ENCODE measurements at regions not wholly inside any gene's neighbourhood (a gene's known extent, or its start where the extent isn't known, plus 50 kb on each side); places are given as distances from the start of the nearest gene placed in this dataset.
A peak's percentile ranks its signal among the peaks of the same experiment; 100 is the strongest.

DNA sequence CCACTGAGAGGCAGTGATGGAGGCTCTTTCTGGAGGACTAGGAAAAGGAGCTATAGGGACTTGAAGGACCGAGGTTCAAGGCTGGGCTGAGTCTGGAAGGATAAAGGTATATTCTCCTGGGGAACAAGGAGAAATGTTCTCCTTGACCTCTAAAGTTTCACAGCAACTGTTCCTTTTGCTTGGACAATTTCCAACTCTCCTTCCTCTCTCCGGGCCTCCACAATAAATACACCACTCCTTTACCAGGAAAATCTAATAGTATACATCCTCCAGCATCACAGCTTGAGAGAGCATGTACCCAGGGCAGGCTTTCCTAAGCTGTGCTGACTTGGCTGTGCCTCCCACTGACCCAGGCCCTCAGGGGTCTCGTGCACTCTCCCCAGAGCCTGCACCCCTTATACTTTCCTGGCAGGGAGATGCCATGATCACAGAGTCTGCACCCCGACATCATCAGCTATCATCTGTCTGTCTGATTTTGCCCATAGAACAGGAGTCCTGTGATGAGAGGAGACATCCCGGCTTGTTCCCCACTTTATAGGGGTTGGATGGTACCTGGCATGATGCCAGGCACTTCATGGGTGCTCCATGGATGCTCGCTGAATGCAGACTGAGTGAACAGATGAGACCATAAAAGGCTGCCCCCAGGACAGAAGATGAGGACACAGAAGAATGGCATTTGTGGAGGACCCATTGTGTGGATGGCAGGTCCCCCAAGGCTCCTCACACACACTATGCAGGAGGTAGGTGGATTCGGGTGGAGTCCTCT, 582.6 kb upstream of the CDH5 start:
- no peaks in the 10 kb centered on the region for H3K9me3 ChIP-seq (ENCODE audit: control insufficient read depth, insufficient read depth, low read length)
- 58% methylated on average over 4 of the region's 7 CpGs for WGBS (ENCODE audit: insufficient coverage)
- DNase-seq (ENCODE audit: low read depth in 4 of 6, low spot score in 6 of 6), result no peak
- no peaks in the 10 kb centered on the region for H3K27me3 ChIP-seq (ENCODE audit: control insufficient read depth, insufficient read depth, low read length)
- no peak overlapping the region for H3K27ac ChIP-seq (ENCODE audit: low read depth, low read length)
- H3K4me1 ChIP-seq (ENCODE audit: control insufficient read depth, insufficient read depth, low read length), result peaks cover 8% of the 10 kb centered on the region
- no peaks in the 10 kb centered on the region for H3K36me3 ChIP-seq (ENCODE audit: control insufficient read depth, insufficient read depth, low read length)
- no peak overlapping the region for H3K4me3 ChIP-seq (ENCODE audit: low read depth, low read length)

DNA sequence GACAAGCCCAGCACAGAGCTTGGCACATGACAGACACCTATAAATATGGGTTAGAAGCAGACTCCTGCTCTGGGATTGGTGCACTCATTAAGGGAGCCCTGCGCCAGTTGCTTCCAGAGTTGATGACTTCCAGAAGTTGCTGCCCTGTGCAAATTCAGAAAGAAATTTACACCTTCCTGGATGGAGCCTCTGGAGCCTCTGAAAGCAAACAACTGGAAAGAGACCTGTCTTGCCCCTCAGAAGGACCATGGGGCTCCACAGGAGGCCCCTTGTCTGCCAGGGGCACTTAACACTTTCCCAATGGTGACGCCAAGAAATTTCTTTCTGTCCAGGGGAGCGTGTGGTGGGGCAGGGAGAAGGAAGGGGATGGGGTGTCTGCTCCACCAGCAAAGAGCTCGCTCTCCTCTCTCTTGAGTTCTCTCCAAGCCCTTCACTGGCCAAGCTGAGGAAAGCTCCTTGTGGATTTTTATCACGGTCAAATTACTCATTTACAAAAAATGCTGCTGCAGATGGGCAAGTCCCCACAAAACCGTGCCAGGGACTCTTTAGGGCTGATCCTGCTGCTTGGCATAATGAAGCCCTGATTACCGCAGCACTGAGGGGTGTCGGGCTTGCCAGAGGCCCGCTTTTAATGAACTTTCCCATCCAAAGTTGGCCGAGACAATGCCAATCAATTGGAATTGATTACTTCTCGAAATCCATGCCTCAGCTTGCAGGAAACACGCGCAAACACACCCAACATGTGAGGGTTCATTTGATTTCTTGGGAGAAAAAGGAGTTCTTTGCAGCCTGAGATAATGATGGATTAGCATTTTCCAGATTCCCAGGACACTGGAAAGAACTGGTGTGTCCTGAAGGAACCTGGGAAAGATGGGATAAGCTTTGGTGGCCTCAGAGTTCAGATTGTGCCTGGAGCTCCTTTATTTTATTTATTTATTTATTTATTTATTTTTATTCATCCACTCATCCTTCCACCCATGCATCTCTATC, 583.6 kb upstream of the CDH5 start:
- no peak overlapping the region for H3K27ac ChIP-seq (ENCODE audit: low read depth, low read length)

DNA sequence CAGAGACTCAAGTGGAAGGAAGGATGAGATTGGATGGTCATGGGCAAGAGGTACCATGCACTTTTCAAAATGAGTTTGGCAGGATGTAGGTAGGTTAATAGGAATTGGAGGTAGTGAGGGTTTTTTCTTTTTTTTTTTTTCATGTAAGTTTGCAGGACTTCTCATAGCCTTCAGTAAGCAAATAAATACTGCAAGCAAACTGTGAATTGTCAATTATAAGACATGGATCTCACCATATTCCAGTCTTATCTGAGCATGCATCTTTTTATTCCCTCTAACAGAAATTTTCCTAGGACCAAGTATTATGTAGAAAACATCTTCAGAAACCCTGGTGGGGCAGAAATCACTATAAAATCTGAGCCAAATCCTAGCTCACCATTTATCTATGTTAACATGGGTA, 584.6 kb upstream of the CDH5 start:
- H3K36me3 ChIP-seq (ENCODE audit: control insufficient read depth, insufficient read depth, low read length), result no peaks in the 10 kb centered on the region
- no peak for DNase-seq (ENCODE audit: low read depth in 4 of 6, low spot score in 6 of 6)
- no peaks in the 10 kb centered on the region for H3K9me3 ChIP-seq (ENCODE audit: control insufficient read depth, insufficient read depth, low read length)
- peaks cover 6% of the 10 kb centered on the region for H3K4me1 ChIP-seq (ENCODE audit: control insufficient read depth, insufficient read depth, low read length)
- H3K4me3 ChIP-seq (ENCODE audit: low read depth, low read length), result no peak overlapping the region
- no peaks in the 10 kb centered on the region for H3K27me3 ChIP-seq (ENCODE audit: control insufficient read depth, insufficient read depth, low read length)
- H3K27ac ChIP-seq (ENCODE audit: low read depth, low read length), result no peak overlapping the region

More for the DNA sequence above, 583.6 kb upstream of the CDH5 start:
- Histone ChIP-seq H3K4me1 (ENCODE audit: control insufficient read depth, insufficient read depth, low read length) (peaks cover 8% of the 10 kb centered on the region), H3K4me3 (ENCODE audit: low read depth, low read length) (no peak overlapping the region), H3K9me3 (ENCODE audit: control insufficient read depth, insufficient read depth, low read length) (no peaks in the 10 kb centered on the region), H3K27me3 (ENCODE audit: control insufficient read depth, insufficient read depth, low read length) (no peaks in the 10 kb centered on the region), H3K36me3 (ENCODE audit: control insufficient read depth, insufficient read depth, low read length) (no peaks in the 10 kb centered on the region)
- 52% methylated on average over 8 of the region's 13 CpGs for WGBS (ENCODE audit: insufficient coverage)
- peak in 2 of 6 donors; percentile 53 to 80 for DNase-seq (ENCODE audit: low read depth in 4 of 6, low spot score in 6 of 6)

DNA sequence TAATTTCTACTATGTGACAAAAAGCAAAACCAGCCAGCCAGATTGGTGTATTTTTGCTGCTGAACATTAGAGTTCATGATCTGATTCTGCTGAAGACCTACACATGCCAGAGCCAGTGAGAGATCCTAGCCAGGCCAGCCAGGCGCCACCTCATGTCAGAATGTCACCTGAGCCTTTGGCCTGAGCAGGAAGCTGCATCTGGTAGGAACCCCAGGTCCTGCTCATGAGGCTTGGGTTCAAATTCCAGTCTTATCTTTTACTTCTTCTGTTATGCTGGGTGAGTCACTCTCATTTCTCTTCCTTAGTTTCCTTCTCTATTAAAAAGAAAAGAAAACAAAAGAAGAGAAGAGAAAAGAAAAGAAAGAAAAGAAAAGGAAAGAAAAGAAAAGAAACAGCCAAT, 585.1 kb upstream of the CDH5 start:
- Histone ChIP-seq H3K4me3 (ENCODE audit: low read depth, low read length) (no peak overlapping the region), H3K36me3 (ENCODE audit: control insufficient read depth, insufficient read depth, low read length) (no peaks in the 10 kb centered on the region), H3K27ac (ENCODE audit: low read depth, low read length) (no peak overlapping the region), H3K4me1 (ENCODE audit: control insufficient read depth, insufficient read depth, low read length) (peaks cover 3% of the 10 kb centered on the region), H3K27me3 (ENCODE audit: control insufficient read depth, insufficient read depth, low read length) (no peaks in the 10 kb centered on the region), H3K9me3 (ENCODE audit: control insufficient read depth, insufficient read depth, low read length) (no peaks in the 10 kb centered on the region)
- WGBS (ENCODE audit: insufficient coverage), result 100% methylated on average over 1 of the region's 1 CpG
- no peak for DNase-seq (ENCODE audit: low read depth in 4 of 6, low spot score in 6 of 6)

DNA sequence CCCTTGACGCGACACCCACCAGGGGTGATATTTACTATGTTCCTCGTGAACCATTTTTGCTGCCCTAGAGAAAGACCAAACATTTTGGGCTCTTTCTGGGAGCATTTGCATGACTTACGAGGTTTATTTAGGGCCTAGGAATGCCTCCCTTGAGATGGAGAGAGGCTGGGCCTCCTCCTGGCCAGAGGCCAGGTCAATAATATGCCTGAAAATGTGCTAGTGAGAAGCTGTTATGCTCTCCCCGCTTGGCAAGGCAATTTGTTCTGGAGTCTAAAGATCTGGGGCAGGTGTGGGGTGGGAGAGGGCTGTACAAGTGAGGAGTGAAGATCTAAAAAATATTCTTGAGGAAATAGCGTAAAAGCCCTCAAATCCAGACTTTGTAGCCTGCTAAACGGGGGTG, 587.3 kb upstream of the CDH5 start:
- 76% methylated on average over 7 of the region's 7 CpGs for WGBS (ENCODE audit: insufficient coverage)
- DNase-seq (ENCODE audit: low read depth in 4 of 6, low spot score in 6 of 6), result no peak
- H3K4me3 ChIP-seq (ENCODE audit: low read depth, low read length), result no peak overlapping the region
- no peaks in the 10 kb centered on the region for H3K9me3 ChIP-seq (ENCODE audit: control insufficient read depth, insufficient read depth, low read length)
- H3K27ac ChIP-seq (ENCODE audit: low read depth, low read length), result no peak overlapping the region
- no peaks in the 10 kb centered on the region for H3K27me3 ChIP-seq (ENCODE audit: control insufficient read depth, insufficient read depth, low read length)
- peaks cover 3% of the 10 kb centered on the region for H3K4me1 ChIP-seq (ENCODE audit: control insufficient read depth, insufficient read depth, low read length)
- no peaks in the 10 kb centered on the region for H3K36me3 ChIP-seq (ENCODE audit: control insufficient read depth, insufficient read depth, low read length)

DNA sequence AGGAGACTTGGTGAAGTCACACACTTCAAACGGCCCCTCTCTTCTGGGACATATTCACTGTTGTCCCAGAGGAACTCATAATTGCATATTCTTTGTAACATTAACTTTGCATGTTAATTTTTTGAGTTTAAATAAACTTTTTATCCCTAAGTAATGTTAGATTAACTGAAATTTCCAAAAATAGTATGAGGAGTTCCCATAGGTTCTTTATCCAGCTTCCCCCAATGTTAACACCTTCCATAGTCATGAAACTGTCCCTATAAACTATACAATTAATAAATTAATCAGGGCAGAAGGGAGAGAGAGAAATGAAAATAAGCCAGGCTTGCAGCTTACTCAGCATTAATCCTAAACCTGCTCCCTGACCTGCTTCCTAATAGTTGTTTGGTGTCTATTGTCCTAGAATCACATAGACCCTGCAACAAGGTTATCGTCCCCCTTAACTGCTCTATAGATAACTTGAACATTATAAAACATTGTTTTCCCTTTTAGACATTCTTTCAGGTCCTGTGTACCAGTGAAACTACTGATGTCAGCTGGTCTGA, 589.8 kb upstream of the CDH5 start:
- no peaks in the 10 kb centered on the region for H3K36me3 ChIP-seq (ENCODE audit: control insufficient read depth, insufficient read depth, low read length)
- WGBS (ENCODE audit: insufficient coverage), result no CpG with 5 or more reads among the region's 2 CpGs
- H3K4me3 ChIP-seq (ENCODE audit: low read depth, low read length), result no peak overlapping the region
- no peak overlapping the region for H3K27ac ChIP-seq (ENCODE audit: low read depth, low read length)
- H3K27me3 ChIP-seq (ENCODE audit: control insufficient read depth, insufficient read depth, low read length), result no peaks in the 10 kb centered on the region
- no peak for DNase-seq (ENCODE audit: low read depth in 4 of 6, low spot score in 6 of 6)
- no peaks in the 10 kb centered on the region for H3K4me1 ChIP-seq (ENCODE audit: control insufficient read depth, insufficient read depth, low read length)
- H3K9me3 ChIP-seq (ENCODE audit: control insufficient read depth, insufficient read depth, low read length), result no peaks in the 10 kb centered on the region

DNA sequence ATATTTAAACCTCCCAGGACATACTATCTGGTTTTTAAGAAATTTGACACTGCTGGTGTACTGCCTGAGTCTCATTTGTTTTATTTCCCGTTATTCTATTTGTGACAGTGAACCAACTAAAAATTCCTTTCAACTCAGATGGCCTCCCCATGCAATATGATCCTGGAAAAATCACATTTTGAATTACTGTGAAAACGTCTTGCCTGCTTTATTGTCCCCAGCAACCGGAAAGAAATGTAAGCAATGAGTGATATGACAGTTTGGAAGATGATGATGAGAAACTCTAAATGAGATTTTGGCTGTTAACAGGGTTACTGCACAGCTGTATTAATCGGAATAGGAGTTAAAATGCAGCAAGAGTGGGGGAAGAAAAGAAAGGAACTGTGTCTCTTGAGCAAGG, 590.7 kb upstream of the CDH5 start:
- Histone ChIP-seq H3K4me1 (ENCODE audit: control insufficient read depth, insufficient read depth, low read length) (no peaks in the 10 kb centered on the region), H3K36me3 (ENCODE audit: control insufficient read depth, insufficient read depth, low read length) (no peaks in the 10 kb centered on the region), H3K9me3 (ENCODE audit: control insufficient read depth, insufficient read depth, low read length) (no peaks in the 10 kb centered on the region), H3K27me3 (ENCODE audit: control insufficient read depth, insufficient read depth, low read length) (no peaks in the 10 kb centered on the region), H3K4me3 (ENCODE audit: low read depth, low read length) (no peak overlapping the region), H3K27ac (ENCODE audit: low read depth, low read length) (no peak overlapping the region)
- DNase-seq (ENCODE audit: low read depth in 4 of 6, low spot score in 6 of 6), result peak in 1 of 6 donors; percentile 53
- 38% methylated on average over 2 of the region's 4 CpGs for WGBS (ENCODE audit: insufficient coverage)

DNA sequence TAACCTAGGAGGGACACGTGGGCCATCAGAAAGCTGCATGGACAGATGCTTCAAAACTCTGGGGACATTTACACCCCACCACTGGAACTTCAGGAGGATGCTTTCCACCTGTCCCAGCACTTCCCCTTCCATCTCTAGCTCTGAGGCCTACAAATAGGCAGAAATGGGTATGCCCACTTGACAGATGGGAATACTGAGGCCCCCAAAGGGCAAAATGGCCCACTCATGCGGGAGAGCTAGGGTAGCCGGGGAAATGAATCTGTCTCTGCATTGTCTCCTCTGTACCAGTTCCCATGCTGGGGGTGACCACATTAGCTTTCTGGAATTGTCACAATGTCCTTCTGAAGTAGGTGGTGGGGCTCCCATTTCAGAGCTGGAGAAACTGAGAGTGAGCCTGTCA, 592.1 kb upstream of the CDH5 start:
- Histone ChIP-seq H3K27ac (ENCODE audit: low read depth, low read length) (no peak overlapping the region), H3K9me3 (ENCODE audit: control insufficient read depth, insufficient read depth, low read length) (no peaks in the 10 kb centered on the region), H3K4me3 (ENCODE audit: low read depth, low read length) (no peak overlapping the region), H3K27me3 (ENCODE audit: control insufficient read depth, insufficient read depth, low read length) (no peaks in the 10 kb centered on the region), H3K4me1 (ENCODE audit: control insufficient read depth, insufficient read depth, low read length) (no peaks in the 10 kb centered on the region), H3K36me3 (ENCODE audit: control insufficient read depth, insufficient read depth, low read length) (no peaks in the 10 kb centered on the region)
- 40% methylated on average over 2 of the region's 3 CpGs for WGBS (ENCODE audit: insufficient coverage)
- no peak for DNase-seq (ENCODE audit: low read depth in 4 of 6, low spot score in 6 of 6)

DNA sequence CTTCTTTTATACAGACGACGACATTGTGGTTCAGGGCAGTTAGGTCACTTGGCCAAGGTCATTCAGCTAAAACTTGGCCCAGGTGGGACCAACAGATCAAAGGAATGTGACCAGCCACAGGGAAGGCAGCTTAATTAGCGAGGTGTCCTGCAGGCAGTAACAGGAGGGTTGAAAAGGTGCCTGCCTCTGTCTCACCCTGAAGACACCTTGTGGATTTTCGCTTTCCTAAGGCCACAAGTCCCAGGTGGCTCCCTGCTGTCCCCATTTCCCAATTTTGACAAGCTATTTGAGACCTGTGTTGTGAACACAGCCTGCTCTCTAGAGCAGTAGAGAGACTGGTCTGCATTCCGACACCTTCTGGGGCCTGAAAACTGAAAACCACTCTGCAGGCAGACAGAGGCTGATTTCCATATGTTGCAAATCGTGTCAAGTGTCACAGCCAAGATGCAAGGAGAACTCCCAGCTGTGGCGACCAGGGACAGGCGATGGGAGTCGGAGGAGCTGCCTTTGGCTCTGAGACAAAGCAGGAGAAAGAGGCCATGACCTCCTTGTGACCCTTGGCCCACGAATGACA, 593.1 kb upstream of the CDH5 start:
- Histone ChIP-seq H3K27me3 (ENCODE audit: control insufficient read depth, insufficient read depth, low read length) (no peaks in the 10 kb centered on the region), H3K4me3 (ENCODE audit: low read depth, low read length) (no peak overlapping the region), H3K4me1 (ENCODE audit: control insufficient read depth, insufficient read depth, low read length) (no peaks in the 10 kb centered on the region), H3K9me3 (ENCODE audit: control insufficient read depth, insufficient read depth, low read length) (no peaks in the 10 kb centered on the region), H3K36me3 (ENCODE audit: control insufficient read depth, insufficient read depth, low read length) (no peaks in the 10 kb centered on the region), H3K27ac (ENCODE audit: low read depth, low read length) (no peak overlapping the region)
- no peak for DNase-seq (ENCODE audit: low read depth in 4 of 6, low spot score in 6 of 6)
- 57% methylated on average over 8 of the region's 10 CpGs for WGBS (ENCODE audit: insufficient coverage)
